GM23338 (cell line): ENCODE measurements at regions not wholly inside any gene's neighbourhood (a gene's known extent, or its start where the extent isn't known, plus 50 kb on each side); places are given as distances from the start of the nearest gene placed in this dataset.

Experiments
- ATAC-seq: fragments of 200-7000 bp; cut with Tn5 transposase; 3 replicates; pipeline ENCODE4 v1.9.1; 2020
- DNase-seq: peaks from one replicate; pipeline ENCODE4 v3.0.0-alpha.2; 2015; ENCODE audit warnings: low spot score
- H2AFZ ChIP-seq: fragments of 200-600 bp; sonication (generic); 2 replicates; pipeline ENCODE4 v1.8.0; 2016; ENCODE audit warnings: antibody characterized with exemption, mild to moderate bottlenecking, moderate library complexity
- H3F3A ChIP-seq: fragments of 200-600 bp; sonication (generic); replicated peaks from 2 replicates; pipeline ENCODE4 v1.8.0; 2017; ENCODE audit warnings: antibody characterized with exemption, mixed run types, low read depth
- H3K27ac ChIP-seq: fragments of 200-600 bp; sonication (generic); 2 replicates; pipeline ENCODE4 v1.6.1; 2016; ENCODE audit warnings: low read depth
- H3K27me3 ChIP-seq: fragments of 200-600 bp; sonication (generic); 2 replicates; pipeline ENCODE4 v1.8.0; 2016; ENCODE audit warnings: mild to moderate bottlenecking, mixed run types, moderate library complexity; ENCODE audit not compliant: insufficient read depth
- H3K36me3 ChIP-seq: fragments of 200-600 bp; sonication (generic); 2 replicates; pipeline ENCODE4 v1.8.0; 2016; ENCODE audit warnings: mild to moderate bottlenecking; ENCODE audit not compliant: insufficient read depth
- H3K4me1 ChIP-seq: fragments of 200-600 bp; sonication (generic); 2 replicates; pipeline ENCODE4 v1.8.0; 2016; ENCODE audit warnings: mild to moderate bottlenecking, moderate library complexity; ENCODE audit not compliant: insufficient read depth
- H3K4me2 ChIP-seq: fragments of 200-600 bp; sonication (generic); 2 replicates; pipeline ENCODE4 v1.7.1; 2017; ENCODE audit warnings: mixed run types
- H3K4me3 ChIP-seq: fragments of 200-600 bp; sonication (generic); 2 replicates; pipeline ENCODE4 v1.6.1; 2016; ENCODE audit warnings: mixed run types
- H3K79me2 ChIP-seq: fragments of 200-600 bp; sonication (generic); replicated peaks from 2 replicates; pipeline ENCODE4 v1.8.0; 2017; ENCODE audit warnings: mild to moderate bottlenecking; ENCODE audit not compliant: insufficient read depth
- H3K9me2 ChIP-seq: fragments of 200-600 bp; sonication (generic); 2 replicates; pipeline ENCODE4 v1.8.0; 2017; ENCODE audit not compliant: insufficient read depth
- H4K20me1 ChIP-seq: fragments of 200-600 bp; sonication (generic); replicated peaks from 2 replicates; pipeline ENCODE4 v1.8.0; 2017; ENCODE audit warnings: mild to moderate bottlenecking; ENCODE audit not compliant: insufficient read depth
- H3K27ac Mint-ChIP-seq: 2 replicates; pipeline ENCODE4 v1.8.0; 2020; ENCODE audit warnings: inconsistent platforms, mild to moderate bottlenecking, moderate library complexity, mixed read lengths
- H3K27me3 Mint-ChIP-seq: 3 replicates; pipeline ENCODE4 v1.8.0; 2022; ENCODE audit warnings: low read depth, mild to moderate bottlenecking, moderate library complexity, mixed read lengths, inconsistent platforms; ENCODE audit not compliant: insufficient read depth, poor library complexity
- H3K36me3 Mint-ChIP-seq: 3 replicates; pipeline ENCODE4 v1.8.0; 2021; ENCODE audit warnings: low read depth, mild to moderate bottlenecking, inconsistent platforms, moderate library complexity, mixed read lengths
- H3K4me1 Mint-ChIP-seq: 3 replicates; pipeline ENCODE4 v1.8.0; 2020; ENCODE audit warnings: mild to moderate bottlenecking, inconsistent platforms, mixed read lengths
- H3K4me3 Mint-ChIP-seq: 3 replicates; pipeline ENCODE4 v1.8.0; 2021; ENCODE audit warnings: moderate library complexity, mild to moderate bottlenecking, inconsistent platforms, mixed read lengths
- H3K9me3 Mint-ChIP-seq: 3 replicates; pipeline ENCODE4 v1.8.0; 2020; ENCODE audit warnings: moderate library complexity, mild to moderate bottlenecking, inconsistent platforms, mixed read lengths
- CREB1 ChIP-seq: fragments of 250-450 bp; sonication (Bioruptor Pico); IDR thresholded peaks from 2 replicates; pipeline ENCODE4 v1.5.0; 2020; ENCODE audit warnings: low read depth, mild to moderate bottlenecking, moderate library complexity
- CTCF ChIP-seq, 2 experiments: fragments of 200-600 bp in 1 of 2; sonication (generic) in 1 of 2; conservative IDR thresholded peaks; 2 replicates each; pipeline versions ENCODE4 v1.5.1 to v1.6.1; 2016 to 2017; ENCODE audit warnings: antibody characterized with exemption in 2 of 2, low read depth in 2 of 2, mild to moderate bottlenecking in 2 of 2, moderate library complexity in 1 of 2
- ETS1 ChIP-seq: IDR thresholded peaks from 2 replicates; pipeline ENCODE4 v1.6.1; 2016; ENCODE audit warnings: antibody characterized with exemption
- EZH2 ChIP-seq: fragments of 200-600 bp; sonication (generic); IDR thresholded peaks from one replicate; pipeline ENCODE4 v1.8.0; 2017; ENCODE audit warnings: antibody characterized with exemption, mild to moderate bottlenecking, low read depth; ENCODE audit not compliant: unreplicated experiment
- EZH2phosphoT487 ChIP-seq: fragments of 200-600 bp; sonication (generic); IDR thresholded peaks from one replicate; pipeline ENCODE4 v1.8.1; 2018; ENCODE audit warnings: antibody characterized with exemption; ENCODE audit not compliant: unreplicated experiment
- JUNB ChIP-seq: IDR thresholded peaks from one replicate; pipeline ENCODE4 v1.6.1; 2016; ENCODE audit warnings: antibody characterized with exemption; ENCODE audit not compliant: unreplicated experiment
- NANOG ChIP-seq: IDR thresholded peaks from 2 replicates; pipeline ENCODE4 v1.6.1; 2016; ENCODE audit warnings: antibody characterized with exemption, borderline replicate concordance
- POLR2AphosphoS5 ChIP-seq: IDR thresholded peaks from 2 replicates; pipeline ENCODE4 v1.6.1; 2016; ENCODE audit warnings: antibody characterized with exemption, low read depth
- REST ChIP-seq: IDR thresholded peaks from one replicate; pipeline ENCODE4 v1.6.1; 2018; ENCODE audit warnings: antibody characterized with exemption; ENCODE audit not compliant: unreplicated experiment
- STAT1 ChIP-seq: IDR thresholded peaks from one replicate; pipeline ENCODE4 v1.6.1; 2016; ENCODE audit warnings: antibody characterized with exemption; ENCODE audit not compliant: unreplicated experiment
- ZNF114 ChIP-seq: fragments of 250-450 bp; sonication (Bioruptor Pico); IDR thresholded peaks from 2 replicates; pipeline ENCODE4 v1.5.0; 2020; ENCODE audit warnings: mild to moderate bottlenecking, moderate library complexity
- ZNF331 ChIP-seq: fragments of 250-450 bp; sonication (Bioruptor Pico); IDR thresholded peaks from 2 replicates; pipeline ENCODE4 v1.5.0; 2020; ENCODE audit warnings: low read depth, mild to moderate bottlenecking, moderate library complexity

GRCh38 chr4:24144381-24144780 is 254.5 kb upstream of the PPARGC1A start (continued):
- TF ChIP-seq REST (no peak), ZNF114 (CRISPR knock-in tag) (no peak), ETS1 (no peak), EZH2phosphoT487 (no peak), POLR2AphosphoS5 (no peak), STAT1 (no peak), ZNF331 (CRISPR knock-in tag) (no peak)

GRCh38 chr4:24143741-24144140 is 253.9 kb upstream of the PPARGC1A start:
- H2AFZ ChIP-seq, result no peak overlapping the region
- no peaks in the 10 kb centered on the region for H3K36me3 ChIP-seq
- H3K4me3 ChIP-seq, result no peak overlapping the region
- no peak overlapping the region for H3K4me2 ChIP-seq
- ATAC-seq (no peak), DNase-seq (no peak)
- Mint-ChIP-seq H3K9me3 (no peaks in the 10 kb centered on the region), H3K4me1 (peaks cover 2% of the 10 kb centered on the region; the same call in 2 of the 3 replicates), H3K27ac (no peak overlapping the region), H3K27me3 (no peaks in the 10 kb centered on the region), H3K4me3 (no peak overlapping the region), H3K36me3 (no peaks in the 10 kb centered on the region)
- 0 out of 2 replicates have a peak, but pooled peaks cover under 1% of the 10 kb centered on the region for H3K4me1 ChIP-seq
- H3K9me2 ChIP-seq, result 0 out of 2 replicates have a peak, but pooled peaks cover 5% of the 10 kb centered on the region
- H3K27me3 ChIP-seq, result no peaks in the 10 kb centered on the region
- no peak overlapping the region for H3K27ac ChIP-seq
- H3F3A ChIP-seq, result no peaks in the 10 kb centered on the region
- no peaks in the 10 kb centered on the region for H3K79me2 ChIP-seq
- no peaks in the 10 kb centered on the region for H4K20me1 ChIP-seq
- no peak for TF ChIP-seq EZH2
- TF ChIP-seq CREB1 (CRISPR knock-in tag), result no peak
- TF ChIP-seq REST, result no peak
- TF ChIP-seq ZNF331 (CRISPR knock-in tag), result no peak
- no peak for TF ChIP-seq STAT1
- no peak for TF ChIP-seq JUNB
- no peak for TF ChIP-seq NANOG
- no peak for TF ChIP-seq ETS1
- no peak for TF ChIP-seq ZNF114 (CRISPR knock-in tag)
- TF ChIP-seq CTCF (conservative IDR thresholded peaks at IDR 0.05; ENCODE audit: low read depth in 2 of 2), result no peak
- no peak for TF ChIP-seq POLR2AphosphoS5
